Neural progenitor cell (in vitro differentiated cells): ENCODE measurements at regions not wholly inside any gene's neighbourhood (a gene's known extent, or its start where the extent isn't known, plus 50 kb on each side); places are given as distances from the start of the nearest gene placed in this dataset.

ENCODE experiments used
- DNase-seq: peaks from one replicate; pipeline ENCODE4 v3.0.0-alpha.2; 2016; ENCODE audit warnings: low spot score
- H2AFZ ChIP-seq: fragments of 200-600 bp; sonication (generic); replicated peaks from 2 replicates; pipeline ENCODE4 v1.6.1; 2016; ENCODE audit warnings: antibody characterized with exemption
- H3F3A ChIP-seq: fragments of 200-600 bp; sonication (generic); 2 replicates; pipeline ENCODE4 v1.6.1; 2016; ENCODE audit warnings: antibody characterized with exemption, low read depth
- H3K27ac ChIP-seq: fragments of 200-600 bp; sonication (generic); 2 replicates; pipeline ENCODE4 v1.5.1; 2016; ENCODE audit warnings: mild to moderate bottlenecking
- H3K27me3 ChIP-seq: fragments of 200-600 bp; sonication (generic); 2 replicates; pipeline ENCODE4 v1.6.1; 2016; ENCODE audit warnings: mild to moderate bottlenecking, moderate library complexity
- H3K36me3 ChIP-seq: fragments of 200-600 bp; sonication (generic); 2 replicates; pipeline ENCODE4 v1.5.1; 2016
- H3K4me1 ChIP-seq: fragments of 200-600 bp; sonication (generic); 2 replicates; pipeline ENCODE4 v1.6.1; 2016; ENCODE audit warnings: mixed run types
- H3K4me2 ChIP-seq: fragments of 200-600 bp; sonication (generic); 2 replicates; pipeline ENCODE4 v1.6.1; 2016
- H3K4me3 ChIP-seq: fragments of 200-600 bp; sonication (generic); 2 replicates; pipeline ENCODE4 v1.5.1; 2016
- H3K79me2 ChIP-seq: fragments of 200-600 bp; sonication (generic); 2 replicates; pipeline ENCODE4 v1.6.1; 2016; ENCODE audit warnings: low read depth
- H3K9ac ChIP-seq: fragments of 200-600 bp; sonication (generic); 2 replicates; pipeline ENCODE4 v1.6.1; 2016
- H3K9me3 ChIP-seq: fragments of 200-600 bp; sonication (generic); 2 replicates; pipeline ENCODE4 v1.5.1; 2016; ENCODE audit warnings: low read depth
- H4K20me1 ChIP-seq: fragments of 200-600 bp; sonication (generic); 2 replicates; pipeline ENCODE4 v1.6.1; 2016; ENCODE audit warnings: low read depth
- H3K27ac Mint-ChIP-seq: 3 replicates; pipeline ENCODE4 v1.8.0; 2021; ENCODE audit warnings: mixed read lengths
- H3K27me3 Mint-ChIP-seq: 2 replicates; pipeline ENCODE4 v1.8.0; 2022; ENCODE audit warnings: low read depth, mild to moderate bottlenecking, inconsistent platforms, moderate library complexity, mixed read lengths; ENCODE audit not compliant: insufficient read depth
- H3K36me3 Mint-ChIP-seq: 3 replicates; pipeline ENCODE4 v1.8.0; 2021; ENCODE audit warnings: mixed read lengths
- H3K4me1 Mint-ChIP-seq: 3 replicates; pipeline ENCODE4 v1.8.0; 2021; ENCODE audit warnings: mixed read lengths
- H3K4me3 Mint-ChIP-seq: 3 replicates; pipeline ENCODE4 v1.8.0; 2021; ENCODE audit warnings: mild to moderate bottlenecking, moderate library complexity, mixed read lengths
- H3K9me3 Mint-ChIP-seq: 3 replicates; pipeline ENCODE4 v1.8.0; 2020; ENCODE audit warnings: mixed read lengths
- CTCF ChIP-seq: fragments of 200-600 bp; sonication (generic); IDR thresholded peaks from 2 replicates; pipeline ENCODE4 v1.5.1; 2017; ENCODE audit warnings: antibody characterized with exemption, mild to moderate bottlenecking
- EZH2 ChIP-seq: fragments of 200-600 bp; sonication (generic); IDR thresholded peaks from 2 replicates; pipeline ENCODE4 v1.6.1; 2017; ENCODE audit warnings: antibody characterized with exemption, mild to moderate bottlenecking, moderate library complexity
- EZH2phosphoT487 ChIP-seq: fragments of 200-600 bp; sonication (generic); IDR thresholded peaks from 2 replicates; pipeline ENCODE4 v1.6.1; 2017; ENCODE audit warnings: antibody characterized with exemption

- TF ChIP-seq EZH2phosphoT487, result no peak
- TF ChIP-seq CTCF, result no peak
- no peak for TF ChIP-seq EZH2
- Mint-ChIP-seq H3K27me3 (peaks cover 10% of the 10 kb centered on the region), H3K27ac (no peak overlapping the region), H3K36me3 (no peaks in the 10 kb centered on the region), H3K4me3 (no peak overlapping the region), H3K9me3 (peaks cover 26% of the 10 kb centered on the region), H3K4me1 (peaks cover 12% of the 10 kb centered on the region)
- Histone ChIP-seq H3K9ac (no peak overlapping the region), H2AFZ (no peak overlapping the region), H3K27me3 (no peaks in the 10 kb centered on the region), H3K9me3 (peaks cover 5% of the 10 kb centered on the region), H3K36me3 (no peaks in the 10 kb centered on the region), H3K4me2 (no peak overlapping the region), H3K4me3 (no peak overlapping the region), H3F3A (no peaks in the 10 kb centered on the region), H4K20me1 (no peaks in the 10 kb centered on the region), H3K79me2 (no peaks in the 10 kb centered on the region), H3K27ac (no peak overlapping the region), H3K4me1 (no peaks in the 10 kb centered on the region)
- no peak for DNase-seq
These were observed 150.5 kb downstream of the SNX18 start for GRCh38 chr5:54668096-54668495.

- Histone ChIP-seq H4K20me1 (no peaks in the 10 kb centered on the region), H3K79me2 (no peaks in the 10 kb centered on the region), H3K4me1 (no peaks in the 10 kb centered on the region), H3K27ac (no peak overlapping the region), H3F3A (no peaks in the 10 kb centered on the region), H3K36me3 (no peaks in the 10 kb centered on the region), H3K9ac (no peak overlapping the region), H2AFZ (no peak overlapping the region), H3K9me3 (peaks cover 5% of the 10 kb centered on the region), H3K4me2 (no peak overlapping the region), H3K27me3 (no peaks in the 10 kb centered on the region), H3K4me3 (no peak overlapping the region)
- DNase-seq, result no peak
- no peak overlapping the region for H3K27ac Mint-ChIP-seq
- TF ChIP-seq EZH2, result no peak
- no peak for TF ChIP-seq CTCF
- no peak for TF ChIP-seq EZH2phosphoT487
- peaks cover 9% of the 10 kb centered on the region for H3K27me3 Mint-ChIP-seq
- H3K36me3 Mint-ChIP-seq, result no peaks in the 10 kb centered on the region
- peaks cover 19% of the 10 kb centered on the region for H3K9me3 Mint-ChIP-seq
- H3K4me3 Mint-ChIP-seq, result no peak overlapping the region
- peaks cover 12% of the 10 kb centered on the region for H3K4me1 Mint-ChIP-seq
These were observed 149.6 kb downstream of the SNX18 start for GRCh38 chr5:54667136-54667535.

- Mint-ChIP-seq H3K4me3 (no peak overlapping the region), H3K9me3 (peaks cover 18% of the 10 kb centered on the region), H3K27me3 (peaks cover 2% of the 10 kb centered on the region), H3K4me1 (peaks cover 12% of the 10 kb centered on the region), H3K36me3 (no peaks in the 10 kb centered on the region), H3K27ac (no peak overlapping the region)
- no peak overlapping the region for H3K4me3 ChIP-seq
- H3K27me3 ChIP-seq, result no peaks in the 10 kb centered on the region
- H3K9me3 ChIP-seq, result peaks cover 5% of the 10 kb centered on the region
- no peak overlapping the region for H3K4me2 ChIP-seq
- no peak overlapping the region for H2AFZ ChIP-seq
- H3K9ac ChIP-seq, result no peak overlapping the region
- no peaks in the 10 kb centered on the region for H4K20me1 ChIP-seq
- no peaks in the 10 kb centered on the region for H3K79me2 ChIP-seq
- no peak overlapping the region for H3K27ac ChIP-seq
- H3F3A ChIP-seq, result no peaks in the 10 kb centered on the region
- DNase-seq, result no peak
- no peaks in the 10 kb centered on the region for H3K4me1 ChIP-seq
- TF ChIP-seq CTCF, result no peak
- no peak for TF ChIP-seq EZH2phosphoT487
- TF ChIP-seq EZH2, result no peak
- no peaks in the 10 kb centered on the region for H3K36me3 ChIP-seq
These were observed 146.3 kb downstream of the SNX18 start for GRCh38 chr5:54663866-54664265.

GRCh38 chr5:54661111-54661510 lies 143.6 kb downstream of the SNX18 start:
- no peak overlapping the region for H3K4me3 Mint-ChIP-seq
- H3K27me3 Mint-ChIP-seq, result peaks cover 5% of the 10 kb centered on the region
- Histone ChIP-seq H3K79me2 (no peaks in the 10 kb centered on the region), H2AFZ (no peak overlapping the region), H3K36me3 (no peaks in the 10 kb centered on the region), H3K27ac (no peak overlapping the region), H4K20me1 (no peaks in the 10 kb centered on the region), H3K4me3 (no peak overlapping the region), H3K4me1 (no peaks in the 10 kb centered on the region), H3K4me2 (no peak overlapping the region), H3F3A (no peaks in the 10 kb centered on the region), H3K9me3 (no peaks in the 10 kb centered on the region), H3K27me3 (no peaks in the 10 kb centered on the region), H3K9ac (no peak overlapping the region)
- no peaks in the 10 kb centered on the region for H3K36me3 Mint-ChIP-seq
- no peak for DNase-seq
- peaks cover 6% of the 10 kb centered on the region for H3K9me3 Mint-ChIP-seq
- no peak overlapping the region for H3K27ac Mint-ChIP-seq
- H3K4me1 Mint-ChIP-seq, result peaks cover 13% of the 10 kb centered on the region
- TF ChIP-seq CTCF (no peak), EZH2phosphoT487 (no peak), EZH2 (no peak)
